Mammary epithelial cell (primary cell): ENCODE measurements at regions not wholly inside any gene's neighbourhood (a gene's known extent, or its start where the extent isn't known, plus 50 kb on each side); places are given as distances from the start of the nearest gene placed in this dataset.

Source experiments
- EZH2 ChIP-seq: IDR thresholded peaks from 2 replicates; pipeline ENCODE4 v1.6.1; 2012; ENCODE audit warnings: low read length, inconsistent platforms, borderline replicate concordance
- TF ChIP-seq, protein P1 (sequence below), 2 donors: IDR thresholded peaks in 1 of 2; conservative IDR thresholded peaks in 1 of 2; 2 replicates each; pipeline ENCODE4 v1.5.1; 2011 to 2012; ENCODE audit warnings: inconsistent platforms in 2 of 2, low read length in 2 of 2, mild to moderate bottlenecking in 2 of 2, control low read depth in 1 of 2, low read depth in 1 of 2; ENCODE audit not compliant: insufficient read depth in 1 of 2; ENCODE audit errors: extremely low read depth in 1 of 2

DNA sequence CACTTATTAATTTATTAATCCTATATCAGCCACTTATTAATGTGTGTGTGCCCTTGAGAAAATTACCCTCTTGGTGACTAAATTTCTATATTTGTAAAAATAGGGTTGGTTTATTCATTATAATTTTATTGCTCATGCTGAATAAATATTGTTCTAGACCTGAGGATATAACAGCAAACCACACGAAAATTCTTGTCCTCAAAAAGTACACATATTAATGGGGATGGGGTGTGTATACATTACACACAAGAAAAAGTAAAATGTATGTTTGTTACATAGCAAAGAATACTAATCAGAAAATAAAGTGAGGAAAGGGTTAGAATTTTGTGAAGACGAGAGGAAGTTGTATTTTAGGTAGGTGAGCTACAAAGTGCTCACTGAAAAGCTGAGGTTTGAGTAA lies 1068.9 kb upstream of the RAG2 start:
- TF ChIP-seq, protein P1, sequence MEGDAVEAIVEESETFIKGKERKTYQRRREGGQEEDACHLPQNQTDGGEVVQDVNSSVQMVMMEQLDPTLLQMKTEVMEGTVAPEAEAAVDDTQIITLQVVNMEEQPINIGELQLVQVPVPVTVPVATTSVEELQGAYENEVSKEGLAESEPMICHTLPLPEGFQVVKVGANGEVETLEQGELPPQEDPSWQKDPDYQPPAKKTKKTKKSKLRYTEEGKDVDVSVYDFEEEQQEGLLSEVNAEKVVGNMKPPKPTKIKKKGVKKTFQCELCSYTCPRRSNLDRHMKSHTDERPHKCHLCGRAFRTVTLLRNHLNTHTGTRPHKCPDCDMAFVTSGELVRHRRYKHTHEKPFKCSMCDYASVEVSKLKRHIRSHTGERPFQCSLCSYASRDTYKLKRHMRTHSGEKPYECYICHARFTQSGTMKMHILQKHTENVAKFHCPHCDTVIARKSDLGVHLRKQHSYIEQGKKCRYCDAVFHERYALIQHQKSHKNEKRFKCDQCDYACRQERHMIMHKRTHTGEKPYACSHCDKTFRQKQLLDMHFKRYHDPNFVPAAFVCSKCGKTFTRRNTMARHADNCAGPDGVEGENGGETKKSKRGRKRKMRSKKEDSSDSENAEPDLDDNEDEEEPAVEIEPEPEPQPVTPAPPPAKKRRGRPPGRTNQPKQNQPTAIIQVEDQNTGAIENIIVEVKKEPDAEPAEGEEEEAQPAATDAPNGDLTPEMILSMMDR (conservative IDR thresholded peaks at IDR 0.05 in 1 of 2, IDR thresholded peaks at IDR 0.05 in 1 of 2; ENCODE audit: extremely low read depth in 1 of 2, insufficient read depth in 1 of 2, low read depth in 1 of 2, low read length in 2 of 2), result no peak
- no peak for TF ChIP-seq EZH2
